Prostate gland (tissue), 2 donors: ENCODE measurements at regions not wholly inside any gene's neighbourhood (a gene's known extent, or its start where the extent isn't known, plus 50 kb on each side); places are given as distances from the start of the nearest gene placed in this dataset.

Experiments used
- POLR2A ChIP-seq: fragments of 450-650 bp; IDR thresholded peaks from one replicate; pipeline ENCODE4 v1.6.1; 2016; ENCODE audit warnings: antibody characterized with exemption, mild to moderate bottlenecking
- TF ChIP-seq, protein P1 (sequence below), 4 experiments: fragments of 200-600 bp in 2 of 4; fragments of 450-650 bp in 2 of 4; sonication (generic) in 2 of 4; IDR thresholded peaks; 1 replicate in 3 of 4; 2 replicates in 1 of 4; pipeline ENCODE4 v1.5.1; 2016 to 2019; ENCODE audit warnings: antibody characterized with exemption in 4 of 4, mild to moderate bottlenecking in 2 of 4, moderate library complexity in 2 of 4

DNA sequence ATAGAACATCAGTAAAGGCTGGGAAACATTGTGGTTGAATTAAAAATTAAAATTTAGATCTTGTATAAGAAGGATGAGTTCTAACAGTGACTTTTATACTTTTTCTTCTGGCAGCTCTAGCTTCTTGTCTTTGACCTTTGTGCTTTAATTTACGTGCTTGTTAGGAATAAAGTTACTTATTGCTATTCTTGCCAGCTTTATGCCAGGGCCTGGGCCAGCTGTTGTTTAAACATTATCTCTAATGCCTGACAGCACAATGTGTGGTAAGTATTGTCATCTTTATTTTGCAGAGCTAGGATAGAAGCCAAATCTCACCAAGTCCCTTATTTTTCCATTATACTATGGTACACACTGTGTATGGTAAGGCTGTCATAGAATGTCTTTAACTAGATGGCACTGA lies 766.7 kb upstream of the GOLIM4 start:
- TF ChIP-seq, protein P1, sequence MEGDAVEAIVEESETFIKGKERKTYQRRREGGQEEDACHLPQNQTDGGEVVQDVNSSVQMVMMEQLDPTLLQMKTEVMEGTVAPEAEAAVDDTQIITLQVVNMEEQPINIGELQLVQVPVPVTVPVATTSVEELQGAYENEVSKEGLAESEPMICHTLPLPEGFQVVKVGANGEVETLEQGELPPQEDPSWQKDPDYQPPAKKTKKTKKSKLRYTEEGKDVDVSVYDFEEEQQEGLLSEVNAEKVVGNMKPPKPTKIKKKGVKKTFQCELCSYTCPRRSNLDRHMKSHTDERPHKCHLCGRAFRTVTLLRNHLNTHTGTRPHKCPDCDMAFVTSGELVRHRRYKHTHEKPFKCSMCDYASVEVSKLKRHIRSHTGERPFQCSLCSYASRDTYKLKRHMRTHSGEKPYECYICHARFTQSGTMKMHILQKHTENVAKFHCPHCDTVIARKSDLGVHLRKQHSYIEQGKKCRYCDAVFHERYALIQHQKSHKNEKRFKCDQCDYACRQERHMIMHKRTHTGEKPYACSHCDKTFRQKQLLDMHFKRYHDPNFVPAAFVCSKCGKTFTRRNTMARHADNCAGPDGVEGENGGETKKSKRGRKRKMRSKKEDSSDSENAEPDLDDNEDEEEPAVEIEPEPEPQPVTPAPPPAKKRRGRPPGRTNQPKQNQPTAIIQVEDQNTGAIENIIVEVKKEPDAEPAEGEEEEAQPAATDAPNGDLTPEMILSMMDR (IDR thresholded peaks at IDR 0.05), result no peak
- TF ChIP-seq POLR2A, result no peak
